ENCODE measurements at regions not wholly inside any gene's neighbourhood (a gene's known extent, or its start where the extent isn't known, plus 50 kb on each side); places are given as distances from the start of the nearest gene placed in this dataset.
A peak's percentile ranks its signal among the peaks of the same experiment; 100 is the strongest.
"Not testable (repeated sequence)": the region's sequence is repeated elsewhere in the genome, so short reads cannot be mapped to it uniquely, and the experiment has no call there.

- DNase-seq (ENCODE audit: low spot score), result no peak
These were observed 149.1 kb upstream of the FOXN3 start for GRCh38 chr14:89566180-89566579.

- DNase-seq (ENCODE audit: low spot score), result no peak
These were observed 148.6 kb upstream of the FOXN3 start for GRCh38 chr14:89565607-89566006.

- no peak for DNase-seq (ENCODE audit: low spot score)
These were observed 148.0 kb upstream of the FOXN3 start for GRCh38 chr14:89564989-89565388.

GRCh38 chr14:89564286-89564957, 147.4 kb upstream of the FOXN3 start:
- DNase-seq (ENCODE audit: low spot score), result no peak

- DNase-seq (ENCODE audit: low spot score), result no peak
These were observed 146.4 kb upstream of the FOXN3 start for GRCh38 chr14:89563471-89563870.

GRCh38 chr14:89551955-89552354, 134.9 kb upstream of the FOXN3 start:
- DNase-seq (ENCODE audit: low spot score), result no peak

GRCh38 chr14:89551432-89551831, 134.4 kb upstream of the FOXN3 start:
- DNase-seq (ENCODE audit: low spot score), result no peak

GRCh38 chr14:89550821-89551220, 133.8 kb upstream of the FOXN3 start:
- DNase-seq (ENCODE audit: low spot score), result no peak

GRCh38 chr14:89549381-89550125, 132.5 kb upstream of the FOXN3 start:
- no peak for DNase-seq (ENCODE audit: low spot score)

- not testable (repeated sequence) for DNase-seq (ENCODE audit: low spot score)
These were observed 130.0 kb upstream of the FOXN3 start for GRCh38 chr14:89547047-89547446.

GRCh38 chr14:89544636-89545301, 127.7 kb upstream of the FOXN3 start:
- no peak for DNase-seq (ENCODE audit: low spot score)

GRCh38 chr14:89543425-89543790, 126.4 kb upstream of the FOXN3 start:
- DNase-seq (ENCODE audit: low spot score), result no peak

GRCh38 chr14:89542786-89543424, 125.9 kb upstream of the FOXN3 start:
- no peak for DNase-seq (ENCODE audit: low spot score)

GRCh38 chr14:89540830-89541470, 123.9 kb upstream of the FOXN3 start:
- DNase-seq (ENCODE audit: low spot score), result no peak

GRCh38 chr14:89540009-89540829, 123.2 kb upstream of the FOXN3 start:
- DNase-seq (ENCODE audit: low spot score), result peak; percentile 51

- DNase-seq (ENCODE audit: low spot score), result no peak
These were observed 120.9 kb upstream of the FOXN3 start for GRCh38 chr14:89537911-89538310.

- no peak for DNase-seq (ENCODE audit: low spot score)
These were observed 118.1 kb upstream of the FOXN3 start for GRCh38 chr14:89534902-89535685.

GRCh38 chr14:89533766-89534165, 116.7 kb upstream of the FOXN3 start:
- no peak for DNase-seq (ENCODE audit: low spot score)

GRCh38 chr14:89533136-89533535, 116.1 kb upstream of the FOXN3 start:
- no peak for DNase-seq (ENCODE audit: low spot score)

- DNase-seq (ENCODE audit: low spot score), result no peak
These were observed 114.8 kb upstream of the FOXN3 start for GRCh38 chr14:89531661-89532335.
